Endothelial cell of umbilical vein (primary cell): ENCODE measurements at regions not wholly inside any gene's neighbourhood (a gene's known extent, or its start where the extent isn't known, plus 50 kb on each side); places are given as distances from the start of the nearest gene placed in this dataset.

Experiments used
- BruUV-seq: library from RNA; stranded (reverse); fragments of 400-500 nt; replicated peaks from 2 replicates; lab custom pipeline; 2021; lab: Mats Ljungman, UMichigan
- CTCF ChIA-PET: fragments of 300-600, 350-600 bp; sonication (Branson Sonifier 250); formaldehyde crosslinking; loops from one replicate; lab custom pipeline; 2021; ENCODE audit warnings: antibody characterized with exemption, inconsistent platforms; lab: Charles Lee
- POLR2A ChIA-PET: fragments of 300-600, 350-600 bp; sonication (Branson Sonifier 250); formaldehyde crosslinking; loops from one replicate; lab custom pipeline; 2021; ENCODE audit warnings: antibody characterized with exemption, inconsistent platforms; lab: Charles Lee
- DNase-seq: peaks from one replicate; pipeline ENCODE4 v3.0.0-alpha.2; 2011; ENCODE audit warnings: low read depth, low spot score
- FAIRE-seq: peaks from 2 replicates; lab custom pipeline; 2011; peaks lifted over from hg19 to GRCh38; lab: Jason Lieb, UNC
- H2AFZ ChIP-seq: 2 replicates; pipeline ENCODE4 v1.6.0; 2012; ENCODE audit warnings: low read depth, low read length, control low read depth, inconsistent platforms
- H3K27ac ChIP-seq: 2 replicates; pipeline ENCODE4 v1.5.1; 2011; ENCODE audit warnings: low read depth, mild to moderate bottlenecking, control low read depth, low read length, moderate library complexity; ENCODE audit not compliant: insufficient read depth
- H3K27me3 ChIP-seq, 2 experiments: 2 replicates each; pipeline versions ENCODE4 v1.6.0 to v1.6.1; 2011; ENCODE audit warnings: low read length in 2 of 2, mixed read lengths in 1 of 2; ENCODE audit not compliant: control insufficient read depth in 2 of 2, insufficient read depth in 2 of 2
- H3K36me3 ChIP-seq, 2 experiments: 2 replicates in 1 of 2; 3 replicates in 1 of 2; pipeline ENCODE4 v1.5.1; 2011; ENCODE audit warnings: low read length in 2 of 2, mild to moderate bottlenecking in 1 of 2, moderate library complexity in 1 of 2; ENCODE audit not compliant: control insufficient read depth in 2 of 2, insufficient read depth in 2 of 2; ENCODE audit errors: extremely low read depth in 1 of 2
- H3K4me1 ChIP-seq: 3 replicates; pipeline ENCODE4 v1.5.1; 2011; ENCODE audit warnings: mild to moderate bottlenecking, low read length; ENCODE audit not compliant: control insufficient read depth, insufficient read depth; ENCODE audit errors: extremely low read depth
- H3K4me2 ChIP-seq: 2 replicates; pipeline ENCODE4 v1.6.1; 2011; ENCODE audit warnings: low read length, control low read depth, mixed read lengths; ENCODE audit not compliant: insufficient read depth
- H3K4me3 ChIP-seq, 3 experiments: fragments of 200-600 bp in 1 of 3; sonication (generic), shearing (Covaris generic) in 1 of 3; replicated peaks in 1 of 3; 2 replicates each; pipeline ENCODE4 v1.5.1; 2011 to 2016; ENCODE audit warnings: control low read depth in 3 of 3, low read length in 3 of 3, mild to moderate bottlenecking in 2 of 3, inconsistent platforms in 1 of 3, low read depth in 1 of 3, moderate library complexity in 1 of 3; ENCODE audit not compliant: insufficient read depth in 1 of 3
- H3K79me2 ChIP-seq: 2 replicates; pipeline ENCODE4 v1.6.0; 2012; ENCODE audit warnings: low read length, inconsistent platforms; ENCODE audit not compliant: control insufficient read depth, insufficient read depth
- H3K9ac ChIP-seq: replicated peaks from 2 replicates; pipeline ENCODE3; 2011; ENCODE audit warnings: low read length, control low read depth; ENCODE audit not compliant: insufficient read depth; ENCODE audit errors: extremely low read depth
- H3K9me1 ChIP-seq: replicated peaks from 3 replicates; pipeline ENCODE4 v1.6.0; 2011; ENCODE audit warnings: mild to moderate bottlenecking, low read length; ENCODE audit not compliant: control insufficient read depth, insufficient read depth; ENCODE audit errors: extremely low read depth
- H3K9me3 ChIP-seq: replicated peaks from 2 replicates; pipeline ENCODE4 v1.5.1; 2012; ENCODE audit warnings: low read length, inconsistent platforms; ENCODE audit not compliant: control insufficient read depth, insufficient read depth
- H4K20me1 ChIP-seq: replicated peaks from 2 replicates; pipeline ENCODE3; 2011; ENCODE audit warnings: mild to moderate bottlenecking, low read length; ENCODE audit not compliant: control insufficient read depth, insufficient read depth; ENCODE audit errors: extremely low read depth
- JUN ChIP-seq: IDR thresholded peaks from 2 replicates; pipeline ENCODE4 v1.6.1; 2011; ENCODE audit warnings: borderline replicate concordance, low read depth; ENCODE audit not compliant: insufficient read length, insufficient read depth
- POLR2AphosphoS5 ChIP-seq: IDR thresholded peaks from 2 replicates; pipeline ENCODE4 v1.6.1; 2012; ENCODE audit warnings: low read depth, mild to moderate bottlenecking, control low read depth, low read length, moderate library complexity; ENCODE audit not compliant: insufficient read depth
- dilution Hi-C: fragments of 300-500 bp; cut with MboI; formaldehyde crosslinking; loops from one replicate; pipeline ENCODE4 v1.15.0; 2019; ENCODE audit warnings: low sequenced_read_pairs; ENCODE audit not compliant: extremely low pct_ligation_motif_present
- intact Hi-C: fragments of 100-400 bp; cut with micrococcal nuclease; formaldehyde crosslinking; loops from one replicate; pipeline ENCODE4 v1.10.0; 2022
- TF ChIP-seq, protein P1 (sequence below), 2 donors: IDR thresholded peaks; 1 replicate in 1 of 2; 2 replicates in 1 of 2; pipeline ENCODE4 v1.5.1; 2011; ENCODE audit warnings: low read length in 2 of 2, mild to moderate bottlenecking in 2 of 2, moderate library complexity in 2 of 2, control low read depth in 1 of 2, inconsistent platforms in 1 of 2, low read depth in 1 of 2; ENCODE audit not compliant: insufficient read depth in 1 of 2; ENCODE audit errors: extremely low read depth in 1 of 2

- intact Hi-C loops = no loop called here
- H3K4me3 ChIP-seq = no peak overlapping the region
- no peak overlapping the region for H2AFZ ChIP-seq
These were observed 126.6 kb downstream of the BARX1 start for GRCh38 chr9:93828331-93829097.

GRCh38 chr9:93827545-93828330 lies 127.4 kb downstream of the BARX1 start:
- Histone ChIP-seq H3K4me1 (no peaks in the 10 kb centered on the region), H3K9me3 (no peaks in the 10 kb centered on the region), H3K9ac (no peak overlapping the region), H3K36me3 (no peaks in the 10 kb centered on the region), H3K79me2 (no peaks in the 10 kb centered on the region), H4K20me1 (no peaks in the 10 kb centered on the region), H3K4me2 (peak overlapping the region; percentile 40), H3K27ac (no peak overlapping the region), H3K4me3 (peak overlapping the region in 1 of 3 experiments; percentile 31), H2AFZ (peak overlapping the region; percentile 64), H3K27me3 (no peaks in the 10 kb centered on the region), H3K9me1 (no peaks in the 10 kb centered on the region)
- POLR2A ChIA-PET = no interaction called here
- dilution Hi-C loops = no loop called here
- CTCF ChIA-PET = interaction anchor here (0.6 to 2.0 kb wide), 30 partner anchors 8 to 386 kb away, joined by 3 to 25 read pairs (median 4); no protein-coding TSS in a partner anchor
- intact Hi-C loops = loop anchor here (1.0 kb wide), 3 partner anchors 136 to 386 kb away; no protein-coding TSS in a partner anchor
- no peak for TF ChIP-seq POLR2AphosphoS5
- TF ChIP-seq, protein P1, sequence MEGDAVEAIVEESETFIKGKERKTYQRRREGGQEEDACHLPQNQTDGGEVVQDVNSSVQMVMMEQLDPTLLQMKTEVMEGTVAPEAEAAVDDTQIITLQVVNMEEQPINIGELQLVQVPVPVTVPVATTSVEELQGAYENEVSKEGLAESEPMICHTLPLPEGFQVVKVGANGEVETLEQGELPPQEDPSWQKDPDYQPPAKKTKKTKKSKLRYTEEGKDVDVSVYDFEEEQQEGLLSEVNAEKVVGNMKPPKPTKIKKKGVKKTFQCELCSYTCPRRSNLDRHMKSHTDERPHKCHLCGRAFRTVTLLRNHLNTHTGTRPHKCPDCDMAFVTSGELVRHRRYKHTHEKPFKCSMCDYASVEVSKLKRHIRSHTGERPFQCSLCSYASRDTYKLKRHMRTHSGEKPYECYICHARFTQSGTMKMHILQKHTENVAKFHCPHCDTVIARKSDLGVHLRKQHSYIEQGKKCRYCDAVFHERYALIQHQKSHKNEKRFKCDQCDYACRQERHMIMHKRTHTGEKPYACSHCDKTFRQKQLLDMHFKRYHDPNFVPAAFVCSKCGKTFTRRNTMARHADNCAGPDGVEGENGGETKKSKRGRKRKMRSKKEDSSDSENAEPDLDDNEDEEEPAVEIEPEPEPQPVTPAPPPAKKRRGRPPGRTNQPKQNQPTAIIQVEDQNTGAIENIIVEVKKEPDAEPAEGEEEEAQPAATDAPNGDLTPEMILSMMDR (IDR thresholded peaks at IDR 0.05; ENCODE audit: extremely low read depth in 1 of 2, insufficient read depth in 1 of 2, low read depth in 1 of 2, low read length in 2 of 2) = peak; percentile 90 to 95
- peak; percentile 73 for DNase-seq
- FAIRE-seq = peak; percentile 78
- BruUV-seq = no TSS peak

More at GRCh38 chr9:93828331-93829097, 126.6 kb downstream of the BARX1 start:
- Histone ChIP-seq H3K9me1 (no peaks in the 10 kb centered on the region), H3K9me3 (no peaks in the 10 kb centered on the region), H3K36me3 (no peaks in the 10 kb centered on the region), H3K27ac (no peak overlapping the region), H3K9ac (no peak overlapping the region), H4K20me1 (no peaks in the 10 kb centered on the region), H3K79me2 (no peaks in the 10 kb centered on the region), H3K4me2 (no peak overlapping the region), H3K27me3 (no peaks in the 10 kb centered on the region), H3K4me1 (no peaks in the 10 kb centered on the region)
- DNase-seq = no peak
- no peak for TF ChIP-seq JUN
- BruUV-seq = no TSS peak
- CTCF ChIA-PET = interaction anchor here (1.0 to 2.0 kb wide), 2 partner anchors 134 to 385 kb away, joined by 3 to 12 read pairs; no protein-coding TSS in a partner anchor
- POLR2A ChIA-PET = no interaction called here
- dilution Hi-C loops = no loop called here
- no peak for FAIRE-seq
